ENCODE measurements at regions not wholly inside any gene's neighbourhood (a gene's known extent, or its start where the extent isn't known, plus 50 kb on each side); places are given as distances from the start of the nearest gene placed in this dataset.

GRCh38 chr10:29962166-29962850 is 97.1 kb downstream of the JCAD start:
- no peak for DNase-seq (ENCODE audit: low read depth)

GRCh38 chr10:29961351-29961750 is 98.0 kb downstream of the JCAD start:
- DNase-seq (ENCODE audit: low read depth) = no peak

GRCh38 chr10:29960261-29960660 is 99.1 kb downstream of the JCAD start:
- DNase-seq (ENCODE audit: low read depth) = no peak

- no peak for DNase-seq (ENCODE audit: low read depth)
Observed at GRCh38 chr10:29959586-29959985, 99.8 kb downstream of the JCAD start.

- DNase-seq (ENCODE audit: low read depth) = no peak
Observed at GRCh38 chr10:29958440-29958839, 100.9 kb downstream of the JCAD start.

GRCh38 chr10:29957907-29958331 is 101.5 kb downstream of the JCAD start:
- no peak for DNase-seq (ENCODE audit: low read depth)

GRCh38 chr10:29957236-29957635 is 102.2 kb downstream of the JCAD start:
- DNase-seq (ENCODE audit: low read depth) = no peak

- no peak for DNase-seq (ENCODE audit: low read depth)
Observed at GRCh38 chr10:29956335-29956924, 103.0 kb downstream of the JCAD start.

- DNase-seq (ENCODE audit: low read depth) = no peak
Observed at GRCh38 chr10:29955329-29955935, 104.0 kb downstream of the JCAD start.

GRCh38 chr10:29951441-29951931 is 107.9 kb downstream of the JCAD start:
- DNase-seq (ENCODE audit: low read depth) = no peak

GRCh38 chr10:29950391-29950790 is 109.0 kb downstream of the JCAD start:
- no peak for DNase-seq (ENCODE audit: low read depth)

GRCh38 chr10:29949411-29950011 is 109.9 kb downstream of the JCAD start:
- peak; percentile 93 for DNase-seq (ENCODE audit: low read depth)

- DNase-seq (ENCODE audit: low read depth) = no peak
Observed at GRCh38 chr10:29948881-29949355, 110.5 kb downstream of the JCAD start.

- no peak for DNase-seq (ENCODE audit: low read depth)
Observed at GRCh38 chr10:29947701-29948060, 111.7 kb downstream of the JCAD start.

GRCh38 chr10:29946953-29947700 is 112.3 kb downstream of the JCAD start:
- DNase-seq (ENCODE audit: low read depth) = peak; percentile 60

GRCh38 chr10:29946614-29946952 is 112.8 kb downstream of the JCAD start:
- no peak for DNase-seq (ENCODE audit: low read depth)

- DNase-seq (ENCODE audit: low read depth) = no peak
Observed at GRCh38 chr10:29941476-29941875, 117.9 kb downstream of the JCAD start.

GRCh38 chr10:29932991-29933390 is 126.4 kb downstream of the JCAD start:
- DNase-seq (ENCODE audit: low read depth) = no peak

- DNase-seq (ENCODE audit: low read depth) = no peak
Observed at GRCh38 chr10:29931833-29932232, 127.6 kb downstream of the JCAD start.

GRCh38 chr10:29929006-29929405 is 130.4 kb downstream of the JCAD start:
- no peak for DNase-seq (ENCODE audit: low read depth)

- DNase-seq (ENCODE audit: low read depth) = peak; percentile 30
Observed at GRCh38 chr10:29926693-29927048, 132.7 kb downstream of the JCAD start.
